Vagina (tissue), 2 donors: ENCODE measurements at regions not wholly inside any gene's neighbourhood (a gene's known extent, or its start where the extent isn't known, plus 50 kb on each side); places are given as distances from the start of the nearest gene placed in this dataset.

Source experiments
- CTCF ChIP-seq, 3 experiments: fragments of 450-650 bp in 2 of 3; fragments of 200-600 bp in 1 of 3; sonication (generic) in 1 of 3; IDR thresholded peaks; one replicate each; pipeline ENCODE4 v1.5.1; 2017 to 2019; ENCODE audit warnings: antibody characterized with exemption in 3 of 3, mild to moderate bottlenecking in 2 of 3, moderate library complexity in 2 of 3
- POLR2A ChIP-seq, 2 donors: fragments of 450-650 bp; IDR thresholded peaks; one replicate each; pipeline ENCODE4 v1.6.1; 2017; ENCODE audit warnings: antibody characterized with exemption in 2 of 2, mild to moderate bottlenecking in 2 of 2, moderate library complexity in 2 of 2

- TF ChIP-seq CTCF (IDR thresholded peaks at IDR 0.05) (no peak), POLR2A (IDR thresholded peaks at IDR 0.05) (no peak)
Observed at GRCh38 chr1:219751870-219752507, 139.1 kb upstream of the ZC3H11B start.
